MM.1S (cell line): ENCODE measurements at regions not wholly inside any gene's neighbourhood (a gene's known extent, or its start where the extent isn't known, plus 50 kb on each side); places are given as distances from the start of the nearest gene placed in this dataset.

Experiments
- DNase-seq: peaks from one replicate; pipeline ENCODE4 v3.0.0-alpha.2; 2015
- H2AFZ ChIP-seq: fragments of 300-600 bp; sonication (generic); 2 replicates; pipeline ENCODE4 v1.6.0; 2016; ENCODE audit warnings: antibody characterized with exemption, low read length
- H3F3A ChIP-seq: fragments of 300-600 bp; sonication (generic); 2 replicates; pipeline ENCODE4 v1.6.1; 2016; ENCODE audit warnings: mild to moderate bottlenecking, antibody characterized with exemption, low read length, moderate library complexity, mixed read lengths; ENCODE audit not compliant: insufficient read depth
- H3K27ac ChIP-seq: fragments of 300-600 bp; sonication (generic); 2 replicates; pipeline ENCODE4 v1.5.1; 2016; ENCODE audit warnings: mild to moderate bottlenecking, low read length
- H3K27me3 ChIP-seq: fragments of 300-600 bp; sonication (generic); replicated peaks from 2 replicates; pipeline ENCODE4 v1.6.0; 2016; ENCODE audit warnings: low read length; ENCODE audit not compliant: insufficient read depth
- H3K36me3 ChIP-seq: fragments of 300-600 bp; sonication (generic); replicated peaks from 2 replicates; pipeline ENCODE4 v1.6.1; 2016; ENCODE audit warnings: mild to moderate bottlenecking, low read length, mixed read lengths; ENCODE audit not compliant: insufficient read depth
- H3K4me1 ChIP-seq: fragments of 300-600 bp; sonication (generic); 2 replicates; pipeline ENCODE4 v1.6.1; 2016; ENCODE audit warnings: low read length, mixed read lengths
- H3K4me2 ChIP-seq: fragments of 300-600 bp; sonication (generic); 2 replicates; pipeline ENCODE4 v1.6.0; 2016; ENCODE audit warnings: low read depth, low read length
- H3K4me3 ChIP-seq: fragments of 300-600 bp; sonication (generic); 2 replicates; pipeline ENCODE4 v1.5.1; 2016; ENCODE audit warnings: low read length, mixed read lengths
- H3K79me2 ChIP-seq: fragments of 300-600 bp; sonication (generic); 2 replicates; pipeline ENCODE4 v1.6.1; 2016; ENCODE audit warnings: mixed run types, low read length, mixed read lengths
- H3K9ac ChIP-seq: fragments of 300-600 bp; sonication (generic); 2 replicates; pipeline ENCODE4 v1.6.1; 2016; ENCODE audit warnings: low read length, mixed read lengths
- H3K9me2 ChIP-seq: fragments of 300-600 bp; sonication (generic); replicated peaks from 2 replicates; pipeline ENCODE4 v1.6.1; 2016; ENCODE audit warnings: mild to moderate bottlenecking, low read length, mixed read lengths; ENCODE audit not compliant: insufficient read depth
- H3K9me3 ChIP-seq: fragments of 300-600 bp; sonication (generic); replicated peaks from 2 replicates; pipeline ENCODE4 v1.6.1; 2016; ENCODE audit warnings: mild to moderate bottlenecking, low read length, mixed read lengths; ENCODE audit not compliant: insufficient read depth
- H4K20me1 ChIP-seq: fragments of 300-600 bp; sonication (generic); 2 replicates; pipeline ENCODE4 v1.6.1; 2016; ENCODE audit warnings: mild to moderate bottlenecking, low read length, moderate library complexity, mixed read lengths; ENCODE audit not compliant: insufficient read depth
- EZH2 ChIP-seq: fragments of 300-600 bp; sonication (generic); optimal IDR thresholded peaks from 2 replicates; pipeline ENCODE3; 2017; ENCODE audit warnings: low read depth, mild to moderate bottlenecking, antibody characterized with exemption, low read length, mixed read lengths
- EZH2phosphoT487 ChIP-seq: fragments of 300-600 bp; sonication (generic); IDR thresholded peaks from 2 replicates; pipeline ENCODE4 v1.6.1; 2018; ENCODE audit warnings: antibody characterized with exemption, low read length
- TF ChIP-seq, protein P1 (sequence below): fragments of 300-600 bp; sonication (generic); IDR thresholded peaks from 2 replicates; pipeline ENCODE4 v1.5.1; 2016; ENCODE audit warnings: antibody characterized with exemption, low read length, mixed read lengths

DNA sequence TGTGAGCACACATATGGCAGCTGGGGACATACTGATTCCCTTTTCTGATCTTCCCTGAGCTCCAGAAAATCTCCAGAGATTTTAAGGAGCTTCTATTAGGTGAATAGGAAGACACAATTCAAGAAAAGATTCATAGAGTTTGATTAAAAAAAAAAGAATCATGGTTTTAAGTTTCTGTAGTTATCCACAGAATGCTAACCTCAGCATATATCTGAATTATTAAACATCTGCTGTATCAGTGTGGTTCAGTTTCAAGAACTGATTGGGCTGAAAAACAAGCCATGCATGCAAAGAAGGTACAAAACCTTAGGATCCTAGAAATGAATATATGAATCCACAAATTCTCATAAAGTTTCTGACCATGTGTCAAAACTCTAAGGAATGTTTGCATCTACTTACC, 94.1 kb upstream of the ZNF438 start:
- Histone ChIP-seq H3K4me1 (no peaks in the 10 kb centered on the region), H4K20me1 (no peaks in the 10 kb centered on the region), H3K9me3 (no peaks in the 10 kb centered on the region)

DNA sequence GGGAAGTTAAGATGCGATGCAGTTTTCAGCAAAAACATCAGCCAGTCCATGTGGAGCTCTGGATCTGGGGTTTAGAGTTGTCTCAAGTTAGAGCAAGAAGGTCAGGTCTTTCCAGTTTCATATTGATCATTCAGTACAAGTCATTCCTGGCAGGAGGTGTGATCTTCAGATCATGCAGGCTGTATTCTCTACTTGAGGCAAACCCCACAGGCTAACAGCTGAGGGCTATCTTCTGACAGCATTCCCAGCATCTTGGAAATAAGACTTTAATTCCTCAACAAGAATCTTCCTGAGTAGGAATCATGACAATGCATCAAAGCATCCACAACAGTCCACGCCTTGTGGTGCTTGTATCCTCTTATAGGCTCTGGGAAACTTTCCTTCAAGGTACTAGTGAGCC, 94.9 kb upstream of the ZNF438 start:
- Histone ChIP-seq H2AFZ (no peak overlapping the region), H3K79me2 (no peaks in the 10 kb centered on the region), H3K4me1 (no peaks in the 10 kb centered on the region), H4K20me1 (no peaks in the 10 kb centered on the region), H3K9ac (no peak overlapping the region), H3K4me3 (no peak overlapping the region), H3K27me3 (no peaks in the 10 kb centered on the region), H3K9me3 (no peaks in the 10 kb centered on the region), H3K27ac (no peak overlapping the region), H3F3A (no peaks in the 10 kb centered on the region), H3K36me3 (no peaks in the 10 kb centered on the region), H3K9me2 (no peaks in the 10 kb centered on the region), H3K4me2 (no peak overlapping the region)
- no peak for DNase-seq
- TF ChIP-seq, protein P1, sequence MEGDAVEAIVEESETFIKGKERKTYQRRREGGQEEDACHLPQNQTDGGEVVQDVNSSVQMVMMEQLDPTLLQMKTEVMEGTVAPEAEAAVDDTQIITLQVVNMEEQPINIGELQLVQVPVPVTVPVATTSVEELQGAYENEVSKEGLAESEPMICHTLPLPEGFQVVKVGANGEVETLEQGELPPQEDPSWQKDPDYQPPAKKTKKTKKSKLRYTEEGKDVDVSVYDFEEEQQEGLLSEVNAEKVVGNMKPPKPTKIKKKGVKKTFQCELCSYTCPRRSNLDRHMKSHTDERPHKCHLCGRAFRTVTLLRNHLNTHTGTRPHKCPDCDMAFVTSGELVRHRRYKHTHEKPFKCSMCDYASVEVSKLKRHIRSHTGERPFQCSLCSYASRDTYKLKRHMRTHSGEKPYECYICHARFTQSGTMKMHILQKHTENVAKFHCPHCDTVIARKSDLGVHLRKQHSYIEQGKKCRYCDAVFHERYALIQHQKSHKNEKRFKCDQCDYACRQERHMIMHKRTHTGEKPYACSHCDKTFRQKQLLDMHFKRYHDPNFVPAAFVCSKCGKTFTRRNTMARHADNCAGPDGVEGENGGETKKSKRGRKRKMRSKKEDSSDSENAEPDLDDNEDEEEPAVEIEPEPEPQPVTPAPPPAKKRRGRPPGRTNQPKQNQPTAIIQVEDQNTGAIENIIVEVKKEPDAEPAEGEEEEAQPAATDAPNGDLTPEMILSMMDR = no peak
- no peak for TF ChIP-seq EZH2
- TF ChIP-seq EZH2phosphoT487 = no peak

More for the DNA sequence above, 94.1 kb upstream of the ZNF438 start:
- Histone ChIP-seq H3K27me3 (no peaks in the 10 kb centered on the region), H3K4me2 (no peak overlapping the region), H3K4me3 (no peak overlapping the region), H3K79me2 (no peaks in the 10 kb centered on the region), H3F3A (no peaks in the 10 kb centered on the region), H3K9ac (no peak overlapping the region), H3K27ac (no peak overlapping the region), H2AFZ (no peak overlapping the region), H3K9me2 (no peaks in the 10 kb centered on the region), H3K36me3 (no peaks in the 10 kb centered on the region)
- no peak for TF ChIP-seq EZH2phosphoT487
- TF ChIP-seq, protein P1 = no peak
- no peak for TF ChIP-seq EZH2
- DNase-seq = no peak

DNA sequence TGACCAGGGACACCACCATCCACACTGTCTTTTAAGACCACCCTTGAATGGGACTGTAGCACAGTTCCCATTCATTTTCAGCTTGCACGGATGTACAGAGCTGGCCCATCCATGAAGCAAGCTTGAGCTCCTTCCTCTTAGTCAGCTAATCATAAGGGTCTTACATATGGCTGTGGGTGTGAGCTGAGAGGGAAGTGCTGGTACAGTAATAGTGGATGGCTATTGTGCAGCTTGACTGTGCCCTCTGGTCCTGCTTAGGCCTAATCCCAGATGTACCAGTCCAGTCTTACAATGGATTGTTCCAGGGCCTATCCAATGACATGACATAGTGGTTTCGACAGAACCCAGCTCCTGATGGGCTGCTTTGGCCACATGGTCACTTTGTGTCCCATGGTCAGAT, 96.9 kb upstream of the ZNF438 start:
- no peaks in the 10 kb centered on the region for H3K79me2 ChIP-seq
- no peak for DNase-seq

More for the DNA sequence above, 96.9 kb upstream of the ZNF438 start:
- H3K9ac ChIP-seq = no peak overlapping the region
- H3K9me3 ChIP-seq = no peaks in the 10 kb centered on the region
- 0 out of 2 replicates have a peak, but pooled peaks cover 4% of the 10 kb centered on the region for H3K4me1 ChIP-seq
- no peaks in the 10 kb centered on the region for H3K9me2 ChIP-seq
- no peak overlapping the region for H3K4me3 ChIP-seq
- H3K4me2 ChIP-seq = no peak overlapping the region
- no peak overlapping the region for H3K27ac ChIP-seq
- no peak overlapping the region for H2AFZ ChIP-seq
- H3K27me3 ChIP-seq = no peaks in the 10 kb centered on the region
- H3F3A ChIP-seq = no peaks in the 10 kb centered on the region
- H3K36me3 ChIP-seq = no peaks in the 10 kb centered on the region
- H4K20me1 ChIP-seq = no peaks in the 10 kb centered on the region
- TF ChIP-seq, protein P1 = no peak
- no peak for TF ChIP-seq EZH2phosphoT487
- TF ChIP-seq EZH2 = no peak
